ENCODE measurements at regions not wholly inside any gene's neighbourhood (a gene's known extent, or its start where the extent isn't known, plus 50 kb on each side); places are given as distances from the start of the nearest gene placed in this dataset.

DNA sequence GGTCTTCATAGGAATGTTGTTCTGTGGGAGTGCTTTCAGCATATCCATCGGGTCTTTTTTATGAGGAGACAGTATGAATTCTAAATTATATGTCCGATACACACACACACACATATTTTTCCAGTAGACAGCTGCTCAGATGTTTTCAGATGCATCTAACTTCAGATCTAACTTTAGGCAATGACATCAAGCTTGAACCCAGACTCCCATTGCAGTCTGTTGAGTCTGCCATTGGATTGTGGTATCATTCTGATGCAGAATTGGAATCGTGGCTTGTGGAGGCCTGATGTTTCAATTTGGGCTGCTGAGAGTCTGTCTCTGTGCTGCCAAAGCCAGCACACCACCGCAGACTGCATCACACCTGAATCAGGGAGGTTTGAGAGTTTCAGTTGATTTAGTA, 376.4 kb downstream of the OSTF1 start:
- no peak overlapping the region for H3K27ac ChIP-seq (ENCODE audit: extremely low read length, insufficient read depth, low read length)
- H4K20me1 ChIP-seq (ENCODE audit: insufficient read depth, low read length): no peaks in the 10 kb centered on the region
- ChIA-PET CTCF (ENCODE audit: low intra/inter-chr PET ratio, low total read pairs) (no interaction called here), POLR2A (no interaction called here)
- no peaks in the 10 kb centered on the region for H3K27me3 ChIP-seq (ENCODE audit: control insufficient read depth in 1 of 2, insufficient read depth in 2 of 2, low read length in 2 of 2)
- H3K4me2 ChIP-seq (ENCODE audit: low read depth, low read length): no peak overlapping the region
- H3K36me3 ChIP-seq (replicated peaks in 1 of 2; ENCODE audit: control insufficient read depth in 1 of 2, insufficient read depth in 2 of 2, low read length in 2 of 2): no peaks in the 10 kb centered on the region
- no peak for TF ChIP-seq ZNF678 (CRISPR knock-in tag; IDR thresholded peaks at IDR 0.05)
- TF ChIP-seq, protein P1, sequence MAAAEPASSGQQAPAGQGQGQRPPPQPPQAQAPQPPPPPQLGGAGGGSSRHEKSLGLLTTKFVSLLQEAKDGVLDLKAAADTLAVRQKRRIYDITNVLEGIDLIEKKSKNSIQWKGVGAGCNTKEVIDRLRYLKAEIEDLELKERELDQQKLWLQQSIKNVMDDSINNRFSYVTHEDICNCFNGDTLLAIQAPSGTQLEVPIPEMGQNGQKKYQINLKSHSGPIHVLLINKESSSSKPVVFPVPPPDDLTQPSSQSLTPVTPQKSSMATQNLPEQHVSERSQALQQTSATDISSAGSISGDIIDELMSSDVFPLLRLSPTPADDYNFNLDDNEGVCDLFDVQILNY (CRISPR knock-in tag; conservative IDR thresholded peaks at IDR 0.05): no peak
- TF ChIP-seq KAT7 (CRISPR knock-in tag; IDR thresholded peaks at IDR 0.05; ENCODE audit: borderline replicate concordance): no peak
- no peak for TF ChIP-seq ZNF362 (CRISPR knock-in tag; IDR thresholded peaks at IDR 0.05; ENCODE audit: borderline replicate concordance)
- TF ChIP-seq TMF1 (CRISPR knock-in tag; IDR thresholded peaks at IDR 0.05; ENCODE audit: low read depth): no peak
- no peak for TF ChIP-seq ZBTB3 (CRISPR knock-in tag; IDR thresholded peaks at IDR 0.05; ENCODE audit: borderline replicate concordance, low read depth)
- no peak for TF ChIP-seq ONECUT2 (CRISPR knock-in tag; IDR thresholded peaks at IDR 0.05)
- TF ChIP-seq FOXK1 (CRISPR knock-in tag; IDR thresholded peaks at IDR 0.05; ENCODE audit: borderline replicate concordance, low read depth): no peak
- no peak for TF ChIP-seq ZNF235 (CRISPR knock-in tag; IDR thresholded peaks at IDR 0.05; ENCODE audit: borderline replicate concordance)
- no peak for TF ChIP-seq ZMAT5 (CRISPR knock-in tag; IDR thresholded peaks at IDR 0.05; ENCODE audit: borderline replicate concordance, low read depth)
- TF ChIP-seq HOXD1 (CRISPR knock-in tag; IDR thresholded peaks at IDR 0.05): no peak
- H3K4me1 ChIP-seq (ENCODE audit: insufficient read depth, low read length): no peaks in the 10 kb centered on the region
- DNase-seq (ENCODE audit: low spot score) (no peak), FAIRE-seq (no peak), ATAC-seq (no peak)
- no peaks in the 10 kb centered on the region for H3K9me3 ChIP-seq (ENCODE audit: low read length)
- in situ Hi-C loops (cut with HindIII; ENCODE audit: extremely low pct_ligation_motif_present, low pct_unique_long_range_greater_than_20kb): no loop called here
- no peak overlapping the region for H3K4me3 ChIP-seq (replicated peaks in 1 of 3; ENCODE audit: insufficient read depth in 1 of 3, low read depth in 2 of 3, low read length in 3 of 3)
- 10% methylated on average over 4 of the region's 4 CpGs for WGBS (ENCODE audit: low lambda C conversion rate)
- no peak overlapping the region for H2AFZ ChIP-seq (ENCODE audit: low read length)
- no peaks in the 10 kb centered on the region for H3K79me2 ChIP-seq (ENCODE audit: insufficient read depth, low read length)
- intact Hi-C loops (cut with micrococcal nuclease; ENCODE audit: unreplicated experiment): no loop called here
- no peak overlapping the region for H3K9ac ChIP-seq (ENCODE audit: insufficient read depth, low read depth, low read length)
- BruUV-seq (replicated peaks): no TSS peak
